ENCODE measurements at regions not wholly inside any gene's neighbourhood (a gene's known extent, or its start where the extent isn't known, plus 50 kb on each side); places are given as distances from the start of the nearest gene placed in this dataset.

DNA sequence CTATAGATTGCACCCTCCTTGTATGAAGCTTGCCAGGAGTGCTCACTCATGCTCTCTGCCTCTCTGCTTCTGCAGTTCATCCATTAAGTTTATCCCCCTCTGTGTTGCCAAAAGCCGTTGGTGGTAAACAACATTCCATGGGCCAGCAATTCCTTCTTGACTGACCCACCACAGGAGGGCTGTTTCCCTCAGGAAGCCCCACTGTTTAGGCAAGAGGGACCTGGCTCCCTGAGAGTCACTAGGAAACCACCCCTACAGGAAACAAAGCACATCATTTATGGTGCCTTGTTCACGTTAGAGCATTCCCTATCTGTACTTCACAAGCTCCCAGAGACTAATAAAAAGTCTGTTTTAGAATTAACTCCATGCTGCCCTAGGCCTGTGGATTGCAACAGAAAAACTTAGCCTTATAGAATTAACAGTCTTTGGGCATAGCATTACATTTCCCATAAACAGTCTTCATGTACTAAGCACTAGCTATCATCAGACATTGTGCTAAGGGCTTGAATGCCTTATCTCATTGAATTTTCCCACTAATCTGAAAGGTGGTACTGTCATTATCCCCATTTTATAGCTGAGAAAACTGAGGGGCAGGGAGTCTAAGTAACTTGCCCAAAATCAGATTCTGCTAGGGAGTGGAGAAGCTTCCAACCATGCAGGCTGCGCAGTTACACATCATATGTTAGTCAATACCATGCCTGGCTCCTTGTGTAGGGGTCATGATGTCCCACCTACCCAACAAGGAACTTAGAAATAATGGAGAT is 149.9 kb downstream of the SHQ1 start:
- intact Hi-C loops (cut with DNase I; ENCODE audit: low total_unique reads) (no loop called here), in situ Hi-C loops (cut with MboI; ENCODE audit: low sequenced_read_pairs in 4 of 4) (no loop called here)
- no peaks in the 10 kb centered on the region for H3K9me3 ChIP-seq
- no peak overlapping the region for H3K4me3 ChIP-seq
- no peaks in the 10 kb centered on the region for H3K4me1 ChIP-seq
- H3K27ac ChIP-seq = no peak overlapping the region
- no peak for DNase-seq
- no peak for ATAC-seq
- H3K27me3 ChIP-seq = peaks cover 0 to 4% (median 2%) of the 10 kb centered on the region in 3 donors
- no peak for TF ChIP-seq POLR2A (IDR thresholded peaks at IDR 0.05)
- no peaks in the 10 kb centered on the region for H3K36me3 ChIP-seq

DNA sequence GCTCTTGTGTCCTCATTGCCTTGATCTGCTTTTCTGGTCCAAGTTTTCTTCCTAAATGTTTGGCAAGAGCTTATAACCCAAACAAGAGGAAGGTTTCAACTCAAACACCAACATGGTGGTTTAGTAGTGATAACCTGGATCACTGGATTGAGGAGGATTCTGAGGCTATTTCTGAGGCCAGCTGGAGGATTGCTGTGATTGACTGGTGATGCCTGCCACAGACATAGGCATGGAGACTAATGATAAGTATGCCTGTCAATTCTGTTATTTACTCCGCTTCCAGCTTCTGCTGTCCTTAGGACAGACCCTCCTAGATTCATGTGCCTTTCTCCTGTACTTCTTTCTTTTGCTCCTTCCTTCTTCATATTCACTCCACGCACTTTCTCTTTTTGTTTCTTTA is 150.5 kb downstream of the SHQ1 start:
- no peak for TF ChIP-seq POLR2A (IDR thresholded peaks at IDR 0.05)
- Histone ChIP-seq H3K36me3 (no peaks in the 10 kb centered on the region), H3K4me1 (no peaks in the 10 kb centered on the region), H3K27me3 (peaks cover 0 to 4% (median 2%) of the 10 kb centered on the region in 3 donors), H3K9me3 (no peaks in the 10 kb centered on the region), H3K4me3 (no peak overlapping the region), H3K27ac (no peak overlapping the region)
- ATAC-seq (no peak), DNase-seq (no peak)
- intact Hi-C loops (cut with DNase I; ENCODE audit: low total_unique reads) = no loop called here
- in situ Hi-C loops (cut with MboI; ENCODE audit: low sequenced_read_pairs in 4 of 4) = no loop called here

DNA sequence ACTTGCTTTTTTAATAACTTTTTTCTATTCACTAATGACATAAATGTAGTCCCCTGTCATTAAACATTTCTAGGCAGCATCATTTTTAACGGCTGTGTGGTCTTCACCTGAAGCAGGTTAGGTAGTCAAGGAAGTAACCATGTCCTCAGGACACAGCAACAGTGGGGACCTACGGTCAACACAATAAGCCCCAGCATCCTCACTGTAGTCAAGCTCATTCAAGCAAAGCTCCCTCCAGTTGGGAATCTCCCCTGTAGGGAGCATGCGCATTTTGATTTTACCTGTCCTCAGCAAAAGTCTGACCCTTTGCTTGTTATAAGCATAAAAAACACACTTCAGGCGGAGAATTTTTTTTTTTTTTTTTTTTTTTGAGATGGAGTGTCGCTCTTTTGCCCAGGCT is 151.4 kb downstream of the SHQ1 start:
- DNase-seq (no peak), ATAC-seq (no peak)

DNA sequence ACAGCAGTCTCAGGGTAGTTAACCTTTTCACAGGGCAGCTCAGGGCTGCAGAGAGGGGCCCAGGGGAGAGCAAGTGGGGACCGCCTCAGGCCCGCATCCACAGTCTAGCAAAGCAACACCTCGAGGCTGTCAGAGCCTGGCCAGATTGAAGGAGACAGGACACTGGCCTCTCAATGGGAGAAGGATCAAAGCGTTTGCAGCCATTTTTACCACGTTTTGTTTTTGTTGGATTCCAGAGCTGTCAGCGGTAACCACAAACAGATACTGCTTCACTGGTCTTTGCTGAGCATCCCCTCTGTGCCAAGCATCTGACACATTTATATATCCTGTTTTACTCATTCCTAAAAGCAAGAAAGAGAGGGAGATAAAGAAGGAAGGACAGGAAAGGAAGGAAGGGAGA is 153.8 kb downstream of the SHQ1 start:
- in situ Hi-C loops (cut with MboI; ENCODE audit: low sequenced_read_pairs in 4 of 4) (no loop called here), intact Hi-C loops (cut with DNase I; ENCODE audit: low total_unique reads) (no loop called here)
- no peak overlapping the region for H3K27ac ChIP-seq
- no peaks in the 10 kb centered on the region for H3K9me3 ChIP-seq
- TF ChIP-seq, protein P1, sequence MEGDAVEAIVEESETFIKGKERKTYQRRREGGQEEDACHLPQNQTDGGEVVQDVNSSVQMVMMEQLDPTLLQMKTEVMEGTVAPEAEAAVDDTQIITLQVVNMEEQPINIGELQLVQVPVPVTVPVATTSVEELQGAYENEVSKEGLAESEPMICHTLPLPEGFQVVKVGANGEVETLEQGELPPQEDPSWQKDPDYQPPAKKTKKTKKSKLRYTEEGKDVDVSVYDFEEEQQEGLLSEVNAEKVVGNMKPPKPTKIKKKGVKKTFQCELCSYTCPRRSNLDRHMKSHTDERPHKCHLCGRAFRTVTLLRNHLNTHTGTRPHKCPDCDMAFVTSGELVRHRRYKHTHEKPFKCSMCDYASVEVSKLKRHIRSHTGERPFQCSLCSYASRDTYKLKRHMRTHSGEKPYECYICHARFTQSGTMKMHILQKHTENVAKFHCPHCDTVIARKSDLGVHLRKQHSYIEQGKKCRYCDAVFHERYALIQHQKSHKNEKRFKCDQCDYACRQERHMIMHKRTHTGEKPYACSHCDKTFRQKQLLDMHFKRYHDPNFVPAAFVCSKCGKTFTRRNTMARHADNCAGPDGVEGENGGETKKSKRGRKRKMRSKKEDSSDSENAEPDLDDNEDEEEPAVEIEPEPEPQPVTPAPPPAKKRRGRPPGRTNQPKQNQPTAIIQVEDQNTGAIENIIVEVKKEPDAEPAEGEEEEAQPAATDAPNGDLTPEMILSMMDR (IDR thresholded peaks at IDR 0.05 in 4 of 5, conservative IDR thresholded peaks at IDR 0.05 in 1 of 5) = no peak
- no peak for TF ChIP-seq POLR2A (IDR thresholded peaks at IDR 0.05)
- DNase-seq = no peak
- H3K36me3 ChIP-seq = no peaks in the 10 kb centered on the region
- ATAC-seq = no peak
- H3K4me1 ChIP-seq = no peaks in the 10 kb centered on the region
- peaks cover 0 to 4% (median 0%) of the 10 kb centered on the region in 3 donors for H3K27me3 ChIP-seq
- no peak overlapping the region for H3K4me3 ChIP-seq

More for the DNA sequence above, 151.4 kb downstream of the SHQ1 start:
- Histone ChIP-seq H3K27ac (no peak overlapping the region), H3K9me3 (no peaks in the 10 kb centered on the region), H3K27me3 (peaks cover 0 to 4% (median 2%) of the 10 kb centered on the region in 3 donors), H3K4me3 (no peak overlapping the region), H3K36me3 (no peaks in the 10 kb centered on the region), H3K4me1 (no peaks in the 10 kb centered on the region)
- intact Hi-C loops (cut with DNase I; ENCODE audit: low total_unique reads) = no loop called here
- in situ Hi-C loops (cut with MboI; ENCODE audit: low sequenced_read_pairs in 4 of 4) = no loop called here
- TF ChIP-seq, protein P1 (IDR thresholded peaks at IDR 0.05 in 4 of 5, conservative IDR thresholded peaks at IDR 0.05 in 1 of 5) = no peak
- no peak for TF ChIP-seq POLR2A (IDR thresholded peaks at IDR 0.05)

DNA sequence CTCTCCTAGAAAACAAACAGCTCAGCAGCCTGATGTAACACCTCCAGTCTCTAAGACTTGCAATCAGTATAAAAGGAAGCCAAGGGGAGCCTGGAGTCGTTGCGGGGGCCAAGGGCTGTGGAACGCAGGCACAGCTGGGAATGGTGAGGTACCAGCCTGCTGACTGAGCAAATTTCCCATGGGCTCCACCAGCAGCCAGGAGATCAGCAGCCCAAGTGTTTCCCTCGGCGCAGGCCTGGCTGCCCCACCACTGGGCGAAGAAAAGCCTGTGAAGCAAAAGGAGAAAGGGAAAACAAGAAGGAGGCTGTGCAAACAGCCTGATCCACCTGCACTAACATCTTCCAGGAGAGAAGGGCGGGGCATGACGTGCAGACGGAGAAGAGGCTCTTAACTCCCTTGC is 155.3 kb downstream of the SHQ1 start:
- intact Hi-C loops (cut with DNase I; ENCODE audit: low total_unique reads) = no loop called here
- H3K36me3 ChIP-seq = no peaks in the 10 kb centered on the region
- TF ChIP-seq POLR2A (IDR thresholded peaks at IDR 0.05) = no peak
- TF ChIP-seq, protein P1 (IDR thresholded peaks at IDR 0.05 in 4 of 5, conservative IDR thresholded peaks at IDR 0.05 in 1 of 5) = no peak

More for the DNA sequence above, 155.3 kb downstream of the SHQ1 start:
- no peak overlapping the region for H3K27ac ChIP-seq
- H3K27me3 ChIP-seq = peaks cover 0 to 4% (median 0%) of the 10 kb centered on the region in 3 donors
- DNase-seq (no peak), ATAC-seq (no peak)
- no peaks in the 10 kb centered on the region for H3K4me1 ChIP-seq
- no peak overlapping the region for H3K4me3 ChIP-seq
- no peaks in the 10 kb centered on the region for H3K9me3 ChIP-seq
- in situ Hi-C loops (cut with MboI; ENCODE audit: low sequenced_read_pairs in 4 of 4) = no loop called here

Data from gastrocnemius medialis (tissue), 4 donors.